H1 (cell line): ENCODE measurements at regions not wholly inside any gene's neighbourhood (a gene's known extent, or its start where the extent isn't known, plus 50 kb on each side); places are given as distances from the start of the nearest gene placed in this dataset.

Source experiments
- CTCF ChIA-PET: fragments of 300-600 bp; sonication (Branson Sonifier 250); formaldehyde crosslinking; loops from one replicate; lab custom pipeline; 2021; ENCODE audit not compliant: partially characterized antibody; lab: Charles Lee
- POLR2A ChIA-PET: fragments of 300-600 bp; sonication (Branson Sonifier 250); formaldehyde crosslinking; loops from one replicate; lab custom pipeline; 2021; ENCODE audit warnings: inconsistent platforms; ENCODE audit not compliant: partially characterized antibody; lab: Charles Lee
- DNase-seq, 2 experiments: peaks; one replicate each; pipeline versions ENCODE4 v3.0.0 to v3.0.0-alpha.2; 2010 to 2022; ENCODE audit warnings: low spot score in 2 of 2, low read depth in 1 of 2, mixed read lengths in 1 of 2
- FAIRE-seq: peaks from 2 replicates; lab custom pipeline; 2011; peaks lifted over from hg19 to GRCh38; lab: Jason Lieb, UNC
- H2AFZ ChIP-seq: 2 replicates; pipeline ENCODE4 v1.8.1; 2012; ENCODE audit warnings: low read length, inconsistent platforms
- H2AK5ac ChIP-seq: 2 replicates; pipeline ENCODE4 v1.6.1; 2013; ENCODE audit warnings: low read depth, low read length
- H2BK120ac ChIP-seq: replicated peaks from 2 replicates; pipeline ENCODE3; 2013; ENCODE audit warnings: low read depth, low read length, inconsistent platforms
- H2BK12ac ChIP-seq: 2 replicates; pipeline ENCODE4 v1.6.1; 2013; ENCODE audit warnings: low read depth, low read length
- H2BK15ac ChIP-seq: 2 replicates; pipeline ENCODE4 v1.6.1; 2013; ENCODE audit warnings: low read length
- H2BK20ac ChIP-seq: 2 replicates; pipeline ENCODE4 v1.6.1; 2013; ENCODE audit warnings: low read length
- H2BK5ac ChIP-seq: 2 replicates; pipeline ENCODE4 v1.6.1; 2013; ENCODE audit warnings: low read depth, low read length
- H3K14ac ChIP-seq: 2 replicates; pipeline ENCODE4 v1.6.1; 2013; ENCODE audit warnings: inconsistent platforms; ENCODE audit not compliant: insufficient read length
- H3K18ac ChIP-seq: 2 replicates; pipeline ENCODE4 v1.6.1; 2013; ENCODE audit warnings: low read length; ENCODE audit errors: extremely low read depth
- H3K23ac ChIP-seq: 2 replicates; pipeline ENCODE4 v1.6.1; 2013; ENCODE audit warnings: inconsistent platforms; ENCODE audit not compliant: insufficient read length
- H3K23me2 ChIP-seq: 2 replicates; pipeline ENCODE4 v1.6.1; 2013; ENCODE audit warnings: low read depth, low read length
- H3K27ac ChIP-seq: 2 replicates; pipeline ENCODE4 v1.6.1; 2011; ENCODE audit warnings: low read depth, low read length, inconsistent platforms
- H3K27me3 ChIP-seq, 4 experiments: replicated peaks in 1 of 4; 1 replicate in 1 of 4; 2 replicates in 3 of 4; pipeline versions ENCODE4 v1.6.1 to v1.8.1; 2011 to 2013; ENCODE audit warnings: low read length in 3 of 4, mild to moderate bottlenecking in 3 of 4, inconsistent platforms in 2 of 4, mixed read lengths in 2 of 4, moderate library complexity in 1 of 4; ENCODE audit not compliant: control insufficient read depth in 3 of 4, insufficient read depth in 3 of 4; ENCODE audit errors: extremely low read depth in 1 of 4
- H3K36me3 ChIP-seq, 4 experiments: 2 replicates each; pipeline versions ENCODE4 v1.6.1 to v1.8.1; 2011 to 2013; ENCODE audit warnings: mild to moderate bottlenecking in 4 of 4, low read length in 3 of 4, moderate library complexity in 2 of 4, control low read depth in 1 of 4, inconsistent platforms in 1 of 4; ENCODE audit not compliant: insufficient read depth in 4 of 4, control insufficient read depth in 2 of 4
- H3K4ac ChIP-seq: replicated peaks from 2 replicates; pipeline ENCODE3; 2013; ENCODE audit warnings: low read length, low read depth, mixed read lengths, inconsistent platforms; ENCODE audit not compliant: insufficient read length
- H3K4me1 ChIP-seq, 4 experiments: replicated peaks in 1 of 4; 1 replicate in 1 of 4; 2 replicates in 3 of 4; pipeline versions ENCODE4 v1.6.1 to v1.8.1; 2011 to 2013; ENCODE audit warnings: low read length in 3 of 4, inconsistent platforms in 2 of 4, mixed read lengths in 1 of 4; ENCODE audit not compliant: insufficient read depth in 4 of 4, control insufficient read depth in 3 of 4
- H3K4me2 ChIP-seq, 2 experiments: 2 replicates each; pipeline versions ENCODE4 v1.6.1 to v1.8.1; 2011 to 2013; ENCODE audit warnings: low read depth in 2 of 2, low read length in 2 of 2, control low read depth in 1 of 2, inconsistent platforms in 1 of 2, mild to moderate bottlenecking in 1 of 2; ENCODE audit not compliant: insufficient read depth in 1 of 2
- H3K4me3 ChIP-seq, 4 experiments: fragments of 200-600, 300-600 bp in 1 of 4; sonication (generic), shearing (Covaris generic), sonication (Bioruptor Twin) in 1 of 4; 2 replicates each; pipeline versions ENCODE4 v1.5.1 to v1.8.1; 2011 to 2016; ENCODE audit warnings: low read length in 4 of 4, low read depth in 3 of 4, control low read depth in 2 of 4, inconsistent platforms in 2 of 4, mild to moderate bottlenecking in 2 of 4, mixed read lengths in 1 of 4, moderate library complexity in 1 of 4; ENCODE audit not compliant: insufficient read depth in 2 of 4; ENCODE audit errors: extremely low read depth in 1 of 4
- H3K56ac ChIP-seq: replicated peaks from 2 replicates; pipeline ENCODE3; 2013; ENCODE audit warnings: low read depth, mild to moderate bottlenecking, mixed read lengths, low read length, inconsistent platforms; ENCODE audit not compliant: insufficient read length
- H3K79me1 ChIP-seq: 2 replicates; pipeline ENCODE4 v1.6.1; 2013; ENCODE audit warnings: low read depth, low read length, control low read depth
- H3K79me2 ChIP-seq, 2 experiments: 2 replicates each; pipeline versions ENCODE4 v1.6.1 to v1.8.1; 2012 to 2013; ENCODE audit warnings: low read length in 2 of 2, mild to moderate bottlenecking in 2 of 2, inconsistent platforms in 1 of 2; ENCODE audit not compliant: insufficient read depth in 2 of 2, control insufficient read depth in 1 of 2
- H3K9ac ChIP-seq, 4 experiments: replicated peaks in 1 of 4; 1 replicate in 1 of 4; 2 replicates in 3 of 4; pipeline versions ENCODE4 v1.6.1 to v1.8.1; 2011 to 2013; ENCODE audit warnings: low read depth in 3 of 4, low read length in 3 of 4, control low read depth in 2 of 4, mild to moderate bottlenecking in 2 of 4, moderate library complexity in 2 of 4, inconsistent platforms in 1 of 4; ENCODE audit errors: extremely low read depth in 1 of 4
- H3K9me3 ChIP-seq, 2 experiments: 2 replicates each; pipeline versions ENCODE4 v1.6.1 to v1.8.1; 2012 to 2013; ENCODE audit warnings: mild to moderate bottlenecking in 2 of 2, moderate library complexity in 2 of 2, control low read depth in 1 of 2, inconsistent platforms in 1 of 2, low read depth in 1 of 2, low read length in 1 of 2, mixed read lengths in 1 of 2; ENCODE audit not compliant: insufficient read depth in 2 of 2
- H4K20me1 ChIP-seq, 2 experiments: replicated peaks in 1 of 2; 2 replicates each; pipeline versions ENCODE3 to v1.8.1; 2011 to 2013; ENCODE audit warnings: inconsistent platforms in 2 of 2, low read length in 2 of 2, mild to moderate bottlenecking in 1 of 2; ENCODE audit not compliant: insufficient read depth in 2 of 2, control insufficient read depth in 1 of 2
- H4K5ac ChIP-seq: 2 replicates; pipeline ENCODE4 v1.6.1; 2013; ENCODE audit warnings: low read length, low read depth, mixed read lengths, inconsistent platforms; ENCODE audit not compliant: insufficient read length
- H4K8ac ChIP-seq: 2 replicates; pipeline ENCODE4 v1.8.0; 2013; ENCODE audit warnings: mild to moderate bottlenecking, moderate library complexity, low read length, inconsistent platforms; ENCODE audit not compliant: insufficient read depth; ENCODE audit errors: extremely low read depth
- H4K91ac ChIP-seq: replicated peaks from 2 replicates; pipeline ENCODE3; 2013; ENCODE audit warnings: low read length, mixed read lengths, inconsistent platforms; ENCODE audit not compliant: insufficient read length
- CBX5 ChIP-seq: fragments of 300-800, 300-1000 bp; sonication (generic); IDR thresholded peaks from 2 replicates; pipeline ENCODE4 v1.7.1; 2016; ENCODE audit warnings: antibody characterized with exemption, low read length, low read depth
- MAX ChIP-seq: IDR thresholded peaks from 2 replicates; pipeline ENCODE4 v1.6.1; 2012; ENCODE audit warnings: inconsistent platforms
- POLR2AphosphoS5 ChIP-seq: IDR thresholded peaks from 2 replicates; pipeline ENCODE4 v1.6.1; 2011; ENCODE audit warnings: low read depth, low read length
- SAP30 ChIP-seq: fragments of 300-600 bp; sonication (generic); IDR thresholded peaks from 2 replicates; pipeline ENCODE4 v1.7.1; 2012; ENCODE audit warnings: low read length, moderate library complexity, mild to moderate bottlenecking, inconsistent platforms; ENCODE audit not compliant: insufficient read depth, insufficient replicate concordance
- SIRT6 ChIP-seq: IDR thresholded peaks from one replicate; pipeline ENCODE4 v1.7.1; 2012; ENCODE audit warnings: low read length, inconsistent platforms
- SIX5 ChIP-seq: IDR thresholded peaks from 2 replicates; pipeline ENCODE4 v1.6.1; 2011; ENCODE audit warnings: mild to moderate bottlenecking, low read depth, low read length
- SP1 ChIP-seq: IDR thresholded peaks from 2 replicates; pipeline ENCODE4 v1.6.1; 2011; ENCODE audit warnings: low read depth, low read length
- SP2 ChIP-seq: IDR thresholded peaks from 2 replicates; pipeline ENCODE4 v1.6.1; 2012; ENCODE audit warnings: mild to moderate bottlenecking, low read length, inconsistent platforms
- SRF ChIP-seq: IDR thresholded peaks from 2 replicates; pipeline ENCODE4 v1.6.1; 2011; ENCODE audit warnings: mild to moderate bottlenecking, low read depth, low read length, moderate library complexity
- USF2 ChIP-seq: IDR thresholded peaks from 2 replicates; pipeline ENCODE4 v1.6.1; 2011; ENCODE audit warnings: low read length, improper control_type of control experiment

GRCh38 chr1:216804111-216804510 lies 80.9 kb upstream of the ESRRG start (continued):
- TF ChIP-seq SIRT6: no peak
- TF ChIP-seq SRF: no peak

- Histone ChIP-seq H3K27ac (no peak overlapping the region), H4K20me1 (no peaks in the 10 kb centered on the region), H3K56ac (no peak overlapping the region), H3K18ac (no peak overlapping the region), H3K79me1 (no peaks in the 10 kb centered on the region), H2AFZ (no peak overlapping the region), H3K27me3 (no peaks in the 10 kb centered on the region), H4K8ac (no peak overlapping the region), H2BK120ac (no peak overlapping the region), H2BK15ac (no peak overlapping the region), H4K5ac (no peak overlapping the region), H3K79me2 (no peaks in the 10 kb centered on the region), H2BK12ac (no peak overlapping the region), H3K4me1 (no peaks in the 10 kb centered on the region), H2AK5ac (no peak overlapping the region), H3K36me3 (no peaks in the 10 kb centered on the region), H3K23me2 (no peaks in the 10 kb centered on the region), H3K23ac (no peak overlapping the region), H3K9me3 (no peaks in the 10 kb centered on the region), H3K4ac (no peak overlapping the region), H3K4me3 (no peak overlapping the region), H2BK5ac (no peak overlapping the region), H3K9ac (no peak overlapping the region), H3K14ac (no peak overlapping the region), H4K91ac (no peak overlapping the region), H3K4me2 (no peak overlapping the region), H2BK20ac (no peak overlapping the region)
- DNase-seq (no peak), FAIRE-seq (no peak)
- TF ChIP-seq SAP30 (no peak), SIX5 (no peak), SP2 (no peak), CBX5 (no peak), POLR2AphosphoS5 (no peak), SP1 (no peak), MAX (no peak), USF2 (no peak)
- POLR2A ChIA-PET: no interaction called here
- CTCF ChIA-PET: interaction anchor here (0.7 to 1.0 kb wide), 3 partner anchors 9 to 347 kb away, joined by 3 read pairs; no protein-coding TSS in a partner anchor
These were observed 71.4 kb upstream of the ESRRG start for GRCh38 chr1:216794586-216794985.
